ENCODE measurements at regions not wholly inside any gene's neighbourhood (a gene's known extent, or its start where the extent isn't known, plus 50 kb on each side); places are given as distances from the start of the nearest gene placed in this dataset.

DNA sequence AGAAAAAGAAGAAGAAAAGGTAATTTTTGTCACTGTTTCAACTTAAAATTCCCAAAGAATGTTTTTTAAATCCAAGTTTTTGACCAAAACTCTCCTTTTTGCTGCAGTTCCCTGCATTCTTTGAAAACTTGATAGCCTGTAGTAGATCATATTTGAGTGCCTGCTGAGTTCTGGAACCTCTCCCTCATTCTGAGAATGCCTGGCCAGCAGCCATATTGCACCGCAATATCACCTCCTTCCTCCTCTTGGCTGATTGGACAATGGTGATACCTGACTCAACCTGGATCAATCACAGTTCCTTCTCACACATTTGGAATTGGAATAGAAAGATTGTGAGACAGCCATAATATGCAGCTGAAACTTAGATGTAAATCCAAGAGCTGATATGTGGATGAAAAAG is 97.6 kb upstream of the GAP43 start:
- no peak for DNase-seq (ENCODE audit: low spot score)

DNA sequence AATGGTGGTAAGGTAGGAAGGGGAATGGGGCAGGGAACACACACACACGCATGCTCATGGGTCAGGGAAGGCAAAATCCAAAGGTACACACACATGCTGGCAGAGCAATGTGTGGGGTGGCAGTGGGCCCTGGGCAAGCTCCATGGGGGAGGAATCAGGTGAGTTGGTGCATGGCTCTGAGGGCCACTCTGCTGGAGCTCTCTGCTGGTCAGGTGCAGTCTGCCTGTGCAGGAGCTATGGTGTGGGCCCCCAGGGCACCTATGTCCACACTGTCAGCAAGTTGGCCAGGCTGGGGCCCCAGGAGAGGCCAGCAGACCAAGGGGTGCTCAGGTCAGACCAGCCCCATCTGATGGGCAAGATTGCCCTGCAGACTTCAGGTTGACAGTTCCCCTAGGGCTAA is 90.1 kb upstream of the GAP43 start:
- no peak for DNase-seq (ENCODE audit: low spot score)

DNA sequence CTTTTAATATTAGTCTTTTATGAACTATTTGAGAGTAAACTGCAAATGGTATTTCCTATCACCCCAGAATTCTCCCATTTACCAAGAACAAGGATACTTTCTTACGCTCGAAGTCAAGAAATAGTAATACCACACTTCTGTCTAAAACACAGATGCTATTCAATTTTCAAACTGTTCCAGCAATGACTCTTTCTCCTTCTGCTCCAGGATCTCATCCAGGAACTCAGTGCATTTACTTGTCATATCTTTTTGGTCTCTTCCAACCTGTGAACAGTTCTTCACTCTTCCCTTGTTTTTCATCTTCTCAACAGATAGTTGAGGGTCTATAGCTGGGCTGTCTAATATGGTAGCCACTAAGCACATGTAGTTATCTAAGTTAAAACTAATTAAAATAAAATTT is 87.1 kb upstream of the GAP43 start:
- no peak for DNase-seq (ENCODE audit: low spot score)

DNA sequence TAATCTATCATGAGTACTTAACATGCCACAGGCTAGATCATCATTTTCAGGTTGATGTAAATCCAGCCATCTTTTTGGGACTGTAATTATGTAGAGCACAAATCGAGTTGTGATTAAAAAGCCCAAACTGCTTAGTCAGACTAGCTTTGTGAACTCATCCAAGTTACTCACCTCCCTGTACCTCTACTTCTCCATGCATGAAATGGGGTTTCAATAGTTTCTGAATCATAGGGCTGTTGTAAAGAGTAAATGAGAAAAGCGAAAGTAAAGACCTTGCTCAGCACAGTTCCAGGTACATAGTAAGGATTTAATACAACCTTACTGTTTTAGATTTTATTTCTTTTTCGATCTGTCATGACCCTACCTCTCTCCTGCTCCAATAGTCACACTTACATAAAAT is 85.6 kb upstream of the GAP43 start:
- DNase-seq (ENCODE audit: low spot score), result no peak

DNA sequence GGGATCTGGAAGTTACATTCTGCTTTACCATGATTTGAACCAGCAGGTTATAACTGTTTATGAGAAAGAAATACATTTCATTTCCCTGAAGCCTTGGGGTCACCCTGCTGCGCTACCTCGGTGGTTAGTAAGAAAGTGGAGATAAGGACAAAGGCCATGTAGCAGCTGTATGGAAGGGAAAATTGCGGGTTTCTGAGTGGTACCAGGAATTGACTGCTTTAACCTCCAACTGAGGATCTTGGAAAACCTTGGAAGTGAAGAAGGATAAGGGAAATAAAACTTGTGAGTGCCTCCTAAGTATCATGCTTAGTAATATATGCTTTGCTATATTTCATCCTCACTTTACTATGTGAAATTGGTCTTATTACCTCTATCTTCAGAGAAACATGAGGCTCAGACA is 76.1 kb upstream of the GAP43 start:
- no peak for DNase-seq (ENCODE audit: low spot score)

DNA sequence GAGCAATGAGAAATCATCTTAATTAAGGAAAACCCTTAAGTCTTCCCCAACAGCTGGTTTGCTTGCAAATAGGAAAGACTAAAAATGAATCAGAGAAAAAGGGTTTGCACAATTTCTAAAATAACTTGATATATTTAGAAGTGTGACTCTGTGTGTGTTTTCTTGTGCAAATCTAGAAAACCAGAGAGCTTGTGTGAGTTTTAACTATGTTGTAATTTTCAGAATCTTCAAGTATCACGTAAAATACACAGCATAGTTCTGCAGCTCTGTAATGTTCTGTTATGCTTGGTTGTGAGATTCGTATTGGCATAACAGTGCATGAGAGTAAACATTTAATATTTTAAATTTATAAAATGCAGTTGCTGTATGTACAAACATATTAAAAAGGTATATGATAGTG is 74.7 kb upstream of the GAP43 start:
- no peak for DNase-seq (ENCODE audit: low spot score)

DNA sequence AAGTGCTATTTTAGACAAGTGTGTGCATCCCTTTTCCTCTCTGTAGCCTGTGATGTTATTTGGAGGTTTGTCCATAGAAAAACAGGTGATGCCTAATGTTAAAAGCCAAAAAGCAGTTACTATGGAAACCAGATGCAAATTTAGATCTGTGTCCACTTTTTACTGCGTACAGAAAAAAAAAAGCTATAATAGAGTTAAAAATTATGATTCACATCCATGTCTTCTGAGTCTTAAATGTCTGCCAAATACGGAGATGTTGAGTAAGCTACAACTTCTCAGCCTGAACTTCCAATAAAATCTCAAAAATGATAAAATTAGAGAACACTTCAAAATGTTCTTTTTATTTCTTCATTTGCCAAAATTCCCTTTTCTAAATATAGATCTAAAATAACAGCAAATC is 74.2 kb upstream of the GAP43 start:
- no peak for DNase-seq (ENCODE audit: low spot score)

DNA sequence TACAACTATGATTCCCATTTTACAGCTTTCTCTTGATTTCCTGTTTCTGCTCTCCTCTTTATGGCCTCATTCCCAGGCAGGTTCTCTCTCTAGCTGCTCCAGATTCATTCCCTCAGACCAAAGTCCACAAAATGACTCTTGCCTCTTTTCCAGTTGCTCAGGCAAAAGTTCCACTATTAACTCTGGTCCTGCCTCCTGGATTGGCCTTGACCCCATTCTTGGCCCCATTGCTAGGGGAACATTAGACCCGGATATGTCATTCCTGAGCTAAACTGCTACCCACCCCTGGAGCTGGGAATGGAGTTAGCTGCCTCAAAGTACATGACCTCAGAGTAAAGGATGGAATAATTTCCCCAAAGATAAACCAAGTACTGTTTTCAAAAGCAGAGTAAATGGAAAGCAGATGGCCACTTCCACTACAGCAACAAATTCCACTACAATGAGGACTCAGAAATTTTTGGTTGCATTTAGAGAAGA is 73.0 kb upstream of the GAP43 start:
- no peak for DNase-seq (ENCODE audit: low spot score)

DNA sequence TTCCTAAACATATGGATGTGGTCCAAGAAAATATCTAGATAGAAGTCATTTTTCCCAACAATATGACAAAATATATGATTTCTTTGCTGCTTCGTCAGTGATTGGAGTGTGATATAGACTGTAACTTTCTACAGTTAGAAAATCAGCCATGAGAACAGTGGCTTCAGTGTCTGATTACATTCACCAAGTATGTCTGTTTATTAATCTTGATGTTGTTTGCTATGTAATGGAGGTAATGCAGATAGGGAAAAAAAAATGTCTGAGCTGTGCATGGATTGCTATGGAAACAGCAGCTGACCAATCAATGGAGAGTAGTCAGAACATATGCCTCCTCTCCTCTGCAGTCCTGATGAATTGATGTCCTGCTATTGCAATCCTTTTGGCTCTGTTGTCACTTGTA is 72.3 kb upstream of the GAP43 start:
- DNase-seq (ENCODE audit: low spot score), result no peak

DNA sequence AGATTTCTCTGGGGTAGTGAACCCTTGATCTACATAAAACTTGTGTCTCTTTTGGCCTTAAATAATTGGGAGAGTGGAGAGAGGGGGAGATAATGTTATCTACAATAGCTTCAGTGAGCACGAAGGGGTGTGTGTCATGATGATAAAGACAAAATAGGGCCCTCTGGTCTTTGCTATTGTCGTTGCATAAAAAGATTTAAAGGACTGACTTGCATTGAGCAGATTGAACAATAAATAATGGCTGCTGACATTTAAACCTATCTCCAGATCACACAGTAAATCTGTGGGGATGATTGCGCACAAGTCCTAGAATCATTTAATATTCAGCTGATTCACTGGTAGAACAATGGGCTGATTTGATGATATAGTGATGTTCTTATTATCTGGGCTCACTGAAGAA is 71.3 kb upstream of the GAP43 start:
- DNase-seq (ENCODE audit: low spot score), result no peak

DNA sequence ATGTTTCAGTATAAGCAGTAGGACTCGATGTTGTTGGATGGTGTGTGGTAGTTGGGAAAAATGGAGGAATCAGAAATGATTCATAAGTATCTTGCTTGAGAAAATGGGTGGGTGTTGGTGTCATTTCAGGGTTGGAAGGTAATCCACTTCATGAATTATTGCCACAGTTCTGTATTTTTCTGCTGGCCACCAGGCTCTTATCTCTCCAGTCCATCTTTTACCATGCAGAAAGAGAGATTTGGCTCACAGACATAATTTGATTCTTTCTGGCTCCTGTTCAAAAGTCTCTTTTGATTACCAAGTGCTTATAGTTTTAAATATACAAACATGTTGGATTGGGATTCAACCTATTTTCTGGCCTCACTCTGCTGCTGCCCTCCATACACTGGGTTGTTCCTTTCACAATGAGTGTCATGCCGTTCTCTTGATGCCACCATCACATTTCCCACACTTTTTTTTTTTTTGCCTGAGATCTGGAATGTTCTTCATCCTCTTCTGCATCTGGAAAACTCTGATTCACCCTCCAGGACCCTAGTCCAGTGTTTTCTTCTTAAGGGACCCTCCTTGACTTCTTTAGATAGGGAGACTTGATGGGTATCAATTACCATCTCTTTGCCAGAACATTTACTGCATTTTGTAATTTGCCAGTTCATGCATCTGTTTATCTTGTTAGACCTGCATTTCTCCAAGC is 69.4 kb upstream of the GAP43 start:
- no peak for DNase-seq (ENCODE audit: low spot score)

DNA sequence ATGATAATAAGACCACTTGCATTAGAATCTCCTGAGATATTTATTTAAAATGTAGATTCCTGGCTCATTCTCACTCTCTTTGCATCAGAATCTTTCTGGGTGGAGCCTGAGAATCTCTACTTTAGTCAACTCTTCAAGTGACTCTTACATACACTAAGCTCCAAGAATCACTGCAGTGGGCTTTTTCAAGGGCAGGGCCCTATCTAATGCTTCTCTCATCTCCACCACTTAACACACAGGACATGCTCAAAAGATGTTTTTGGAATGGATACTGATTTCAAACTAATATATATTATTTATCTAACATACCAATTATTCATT is 68.9 kb upstream of the GAP43 start:
- no peak for DNase-seq (ENCODE audit: low spot score)

DNA sequence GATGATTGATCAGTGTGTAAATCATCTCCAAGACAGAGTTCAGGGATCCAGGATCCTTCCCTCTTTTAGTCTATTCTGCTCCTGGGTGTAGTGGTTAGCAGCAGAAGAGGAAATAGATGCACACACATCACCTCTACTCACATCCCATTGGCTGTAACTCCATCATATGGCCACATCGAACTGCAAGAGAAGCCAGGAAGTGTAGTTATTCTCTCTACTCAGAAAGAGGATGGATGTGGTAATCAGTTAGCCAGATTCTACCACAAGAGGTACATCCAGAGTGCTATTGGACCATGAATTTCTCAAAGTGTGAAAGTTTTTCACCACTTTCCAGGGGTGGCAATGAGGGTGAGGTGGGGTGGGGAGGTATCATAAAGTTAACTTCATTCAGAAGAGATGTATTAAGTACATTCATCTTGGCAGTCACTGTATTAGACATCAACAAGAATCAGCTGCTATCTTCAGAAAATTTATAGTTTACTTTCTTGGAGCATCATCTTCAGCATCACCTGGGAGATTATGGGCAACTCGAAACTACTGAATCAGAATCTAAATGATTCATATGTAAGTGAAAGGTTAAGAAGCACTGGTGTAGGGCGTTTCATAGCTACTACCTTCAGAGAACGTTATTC is 60.6 kb upstream of the GAP43 start:
- no peak for DNase-seq (ENCODE audit: low spot score)

DNA sequence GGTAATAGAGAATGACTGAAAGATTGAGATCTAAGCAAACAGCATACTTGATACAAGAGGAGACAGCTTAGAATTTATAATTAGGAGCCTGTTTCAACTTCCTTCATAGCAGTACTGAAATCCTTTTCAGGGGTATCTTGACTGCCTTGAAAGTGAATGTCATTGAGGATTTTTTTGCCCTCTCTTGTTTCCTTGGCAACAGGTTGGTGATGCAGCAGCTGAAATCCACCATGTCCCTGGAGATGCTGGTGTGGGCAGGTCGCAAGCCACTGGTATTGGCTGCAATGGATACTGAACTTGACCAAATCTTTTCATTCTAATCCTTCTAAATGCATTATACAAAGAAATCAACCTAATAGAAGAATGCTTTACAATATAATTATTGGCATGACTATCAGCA is 59.3 kb upstream of the GAP43 start:
- DNase-seq (ENCODE audit: low spot score), result no peak

DNA sequence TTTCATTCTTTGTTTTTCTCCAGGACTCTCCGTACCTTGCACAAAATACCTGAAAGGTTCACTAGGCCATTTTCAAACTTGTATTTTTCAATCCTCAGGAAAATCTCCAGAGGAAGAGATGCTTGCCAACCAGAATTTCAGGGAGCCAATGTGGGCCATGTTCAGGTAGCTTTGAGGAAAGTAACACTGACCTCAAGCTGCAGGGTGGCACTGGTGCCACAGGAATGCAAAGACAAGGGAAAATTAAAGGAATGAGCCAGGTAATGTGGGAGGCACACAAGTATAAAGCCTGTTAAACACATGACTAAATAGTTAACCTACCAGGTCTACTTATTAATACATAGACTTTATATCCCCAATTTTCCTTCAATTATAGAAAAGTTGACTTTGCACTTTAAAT is 51.9 kb upstream of the GAP43 start:
- no peak for DNase-seq (ENCODE audit: low spot score)

Data from NAMALWA (cell line).